H1 (cell line): ENCODE measurements at regions not wholly inside any gene's neighbourhood (a gene's known extent, or its start where the extent isn't known, plus 50 kb on each side); places are given as distances from the start of the nearest gene placed in this dataset.

Experiments
- BRCA1 ChIP-seq: IDR thresholded peaks from 2 replicates; pipeline ENCODE4 v1.6.1; 2012; ENCODE audit warnings: low read depth, low read length, improper control_type of control experiment
- CEBPB ChIP-seq: IDR thresholded peaks from 2 replicates; pipeline ENCODE4 v1.6.1; 2012; ENCODE audit warnings: low read depth, low read length
- CHD7 ChIP-seq: fragments of 300-600 bp; sonication (generic); IDR thresholded peaks from 2 replicates; pipeline ENCODE4 v1.7.1; 2012; ENCODE audit warnings: low read length, moderate library complexity, mild to moderate bottlenecking, inconsistent platforms; ENCODE audit not compliant: insufficient replicate concordance
- CTCF ChIP-seq, 3 experiments: IDR thresholded peaks; 1 replicate in 2 of 3; 2 replicates in 1 of 3; pipeline versions ENCODE4 v1.5.1 to v1.6.1; 2011; ENCODE audit warnings: low read length in 3 of 3, mild to moderate bottlenecking in 3 of 3, inconsistent platforms in 2 of 3, low read depth in 1 of 3, moderate library complexity in 1 of 3; ENCODE audit not compliant: insufficient read depth in 1 of 3; ENCODE audit errors: control extremely low read depth in 1 of 3
- FOSL1 ChIP-seq: IDR thresholded peaks from 2 replicates; pipeline ENCODE4 v1.6.1; 2011; ENCODE audit warnings: mild to moderate bottlenecking, low read depth, low read length, moderate library complexity; ENCODE audit not compliant: insufficient read depth
- GTF2F1 ChIP-seq: IDR thresholded peaks from 2 replicates; pipeline ENCODE4 v1.6.1; 2012; ENCODE audit warnings: low read depth, low read length, improper control_type of control experiment, borderline replicate concordance
- HDAC2 ChIP-seq, 2 experiments: fragments of 300-600 bp in 1 of 2; sonication (generic) in 1 of 2; IDR thresholded peaks; 2 replicates each; pipeline ENCODE4 v1.6.1; 2011 to 2012; ENCODE audit warnings: low read depth in 2 of 2, low read length in 2 of 2, mild to moderate bottlenecking in 2 of 2, moderate library complexity in 2 of 2, borderline replicate concordance in 1 of 2, inconsistent platforms in 1 of 2
- HDAC6 ChIP-seq: IDR thresholded peaks from one replicate; pipeline ENCODE4 v1.7.1; 2012; ENCODE audit warnings: low read depth, mild to moderate bottlenecking, inconsistent platforms, low read length, moderate library complexity
- JUN ChIP-seq: IDR thresholded peaks from 2 replicates; pipeline ENCODE4 v1.6.1; 2011; ENCODE audit warnings: low read depth, mild to moderate bottlenecking, improper control_type of control experiment, low read length
- YY1 ChIP-seq: IDR thresholded peaks from 2 replicates; pipeline ENCODE4 v1.6.1; 2011; ENCODE audit warnings: low read depth, mild to moderate bottlenecking, low read length

- TF ChIP-seq CHD7 (no peak), FOSL1 (no peak), CTCF (IDR thresholded peaks at IDR 0.05; ENCODE audit: control extremely low read depth in 1 of 3, insufficient read depth in 1 of 3, low read depth in 1 of 3, low read length in 3 of 3) (no peak), HDAC2 (IDR thresholded peaks at IDR 0.05; ENCODE audit: borderline replicate concordance in 1 of 2, low read depth in 2 of 2, low read length in 2 of 2) (no peak), JUN (no peak), HDAC6 (no peak), GTF2F1 (no peak), CEBPB (no peak), YY1 (no peak), BRCA1 (no peak)
Observed at GRCh38 chr4:124083711-124084110, 628.8 kb downstream of the ANKRD50 start (continued).
